ENCODE measurements at regions not wholly inside any gene's neighbourhood (a gene's known extent, or its start where the extent isn't known, plus 50 kb on each side); places are given as distances from the start of the nearest gene placed in this dataset.

DNA sequence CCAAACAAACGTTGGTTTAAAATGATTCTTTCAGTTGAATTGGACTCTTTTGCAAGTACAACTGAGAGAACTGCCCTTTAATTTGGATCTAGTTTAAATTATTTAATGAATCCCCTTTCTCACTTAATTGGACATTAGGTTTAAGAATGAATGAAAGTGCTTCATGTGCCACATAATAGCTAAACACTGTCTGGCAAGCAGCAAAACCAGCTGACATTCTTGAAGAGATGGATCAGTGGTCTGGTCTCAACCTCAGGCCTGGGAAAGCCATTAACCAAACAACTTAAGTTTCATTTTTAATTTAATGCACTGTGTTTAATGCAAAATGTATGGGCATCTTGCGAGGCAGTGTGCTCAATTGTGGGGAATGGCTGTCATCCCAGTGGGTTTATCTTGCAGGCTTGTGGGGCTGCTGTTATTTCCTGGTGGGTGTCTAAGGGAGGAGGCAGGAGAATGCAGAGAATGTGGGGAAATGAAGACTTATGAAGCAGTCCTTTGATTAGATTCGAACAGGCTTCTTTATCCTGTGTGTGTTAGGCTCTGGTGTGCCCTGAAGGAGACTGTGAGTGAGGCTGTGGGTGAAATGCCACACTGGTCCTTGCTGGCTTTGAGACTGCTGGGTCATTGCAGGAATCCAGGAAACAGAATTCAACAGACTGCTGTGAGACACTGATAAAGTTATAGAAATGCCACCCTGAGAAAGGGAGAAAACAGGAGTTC lies 144.1 kb upstream of the PELI2 start:
- no peaks in the 10 kb centered on the region for H3K9me3 ChIP-seq (ENCODE audit: control insufficient read depth in 4 of 4, low read length in 3 of 4)
- WGBS: 77% methylated on average over 3 of the region's 3 CpGs
- H3K4me1 ChIP-seq (ENCODE audit: control insufficient read depth in 4 of 4, insufficient read depth in 4 of 4, low read length in 3 of 4): peaks cover 0 to 4% (median 0%) of the 10 kb centered on the region in 4 donors
- H3K36me3 ChIP-seq (ENCODE audit: control insufficient read depth in 4 of 4, insufficient read depth in 3 of 4, low read depth in 1 of 4, low read length in 3 of 4): no peaks in the 10 kb centered on the region
- TF ChIP-seq HNF4A (conservative IDR thresholded peaks at IDR 0.05): no peak
- no peak for TF ChIP-seq RXRA (IDR thresholded peaks at IDR 0.05)
- TF ChIP-seq RAD21 (IDR thresholded peaks at IDR 0.05): no peak
- TF ChIP-seq FOXA1 (IDR thresholded peaks at IDR 0.05): no peak
- no peak for TF ChIP-seq YY1 (IDR thresholded peaks at IDR 0.05)
- TF ChIP-seq TAF1 (conservative IDR thresholded peaks at IDR 0.05): no peak
- TF ChIP-seq, protein P1, sequence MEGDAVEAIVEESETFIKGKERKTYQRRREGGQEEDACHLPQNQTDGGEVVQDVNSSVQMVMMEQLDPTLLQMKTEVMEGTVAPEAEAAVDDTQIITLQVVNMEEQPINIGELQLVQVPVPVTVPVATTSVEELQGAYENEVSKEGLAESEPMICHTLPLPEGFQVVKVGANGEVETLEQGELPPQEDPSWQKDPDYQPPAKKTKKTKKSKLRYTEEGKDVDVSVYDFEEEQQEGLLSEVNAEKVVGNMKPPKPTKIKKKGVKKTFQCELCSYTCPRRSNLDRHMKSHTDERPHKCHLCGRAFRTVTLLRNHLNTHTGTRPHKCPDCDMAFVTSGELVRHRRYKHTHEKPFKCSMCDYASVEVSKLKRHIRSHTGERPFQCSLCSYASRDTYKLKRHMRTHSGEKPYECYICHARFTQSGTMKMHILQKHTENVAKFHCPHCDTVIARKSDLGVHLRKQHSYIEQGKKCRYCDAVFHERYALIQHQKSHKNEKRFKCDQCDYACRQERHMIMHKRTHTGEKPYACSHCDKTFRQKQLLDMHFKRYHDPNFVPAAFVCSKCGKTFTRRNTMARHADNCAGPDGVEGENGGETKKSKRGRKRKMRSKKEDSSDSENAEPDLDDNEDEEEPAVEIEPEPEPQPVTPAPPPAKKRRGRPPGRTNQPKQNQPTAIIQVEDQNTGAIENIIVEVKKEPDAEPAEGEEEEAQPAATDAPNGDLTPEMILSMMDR (IDR thresholded peaks at IDR 0.05; ENCODE audit: low read depth, low read length, missing input control): no peak
- no peak for TF ChIP-seq SP1 (IDR thresholded peaks at IDR 0.05)
- no peak for TF ChIP-seq JUND (IDR thresholded peaks at IDR 0.05)
- TF ChIP-seq, protein P2, sequence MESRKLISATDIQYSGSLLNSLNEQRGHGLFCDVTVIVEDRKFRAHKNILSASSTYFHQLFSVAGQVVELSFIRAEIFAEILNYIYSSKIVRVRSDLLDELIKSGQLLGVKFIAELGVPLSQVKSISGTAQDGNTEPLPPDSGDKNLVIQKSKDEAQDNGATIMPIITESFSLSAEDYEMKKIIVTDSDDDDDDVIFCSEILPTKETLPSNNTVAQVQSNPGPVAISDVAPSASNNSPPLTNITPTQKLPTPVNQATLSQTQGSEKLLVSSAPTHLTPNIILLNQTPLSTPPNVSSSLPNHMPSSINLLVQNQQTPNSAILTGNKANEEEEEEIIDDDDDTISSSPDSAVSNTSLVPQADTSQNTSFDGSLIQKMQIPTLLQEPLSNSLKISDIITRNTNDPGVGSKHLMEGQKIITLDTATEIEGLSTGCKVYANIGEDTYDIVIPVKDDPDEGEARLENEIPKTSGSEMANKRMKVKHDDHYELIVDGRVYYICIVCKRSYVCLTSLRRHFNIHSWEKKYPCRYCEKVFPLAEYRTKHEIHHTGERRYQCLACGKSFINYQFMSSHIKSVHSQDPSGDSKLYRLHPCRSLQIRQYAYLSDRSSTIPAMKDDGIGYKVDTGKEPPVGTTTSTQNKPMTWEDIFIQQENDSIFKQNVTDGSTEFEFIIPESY (IDR thresholded peaks at IDR 0.05): no peak
- TF ChIP-seq NR2F2 (IDR thresholded peaks at IDR 0.05): no peak
- TF ChIP-seq HNF4G (IDR thresholded peaks at IDR 0.05): no peak
- no peak for TF ChIP-seq FOXA2 (IDR thresholded peaks at IDR 0.05)
- TF ChIP-seq, protein P3, sequence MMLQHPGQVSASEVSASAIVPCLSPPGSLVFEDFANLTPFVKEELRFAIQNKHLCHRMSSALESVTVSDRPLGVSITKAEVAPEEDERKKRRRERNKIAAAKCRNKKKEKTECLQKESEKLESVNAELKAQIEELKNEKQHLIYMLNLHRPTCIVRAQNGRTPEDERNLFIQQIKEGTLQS (IDR thresholded peaks at IDR 0.05): no peak
- no peak for TF ChIP-seq GABPA (IDR thresholded peaks at IDR 0.05 in 1 of 2, conservative IDR thresholded peaks at IDR 0.05 in 1 of 2)
- TF ChIP-seq, protein P4, sequence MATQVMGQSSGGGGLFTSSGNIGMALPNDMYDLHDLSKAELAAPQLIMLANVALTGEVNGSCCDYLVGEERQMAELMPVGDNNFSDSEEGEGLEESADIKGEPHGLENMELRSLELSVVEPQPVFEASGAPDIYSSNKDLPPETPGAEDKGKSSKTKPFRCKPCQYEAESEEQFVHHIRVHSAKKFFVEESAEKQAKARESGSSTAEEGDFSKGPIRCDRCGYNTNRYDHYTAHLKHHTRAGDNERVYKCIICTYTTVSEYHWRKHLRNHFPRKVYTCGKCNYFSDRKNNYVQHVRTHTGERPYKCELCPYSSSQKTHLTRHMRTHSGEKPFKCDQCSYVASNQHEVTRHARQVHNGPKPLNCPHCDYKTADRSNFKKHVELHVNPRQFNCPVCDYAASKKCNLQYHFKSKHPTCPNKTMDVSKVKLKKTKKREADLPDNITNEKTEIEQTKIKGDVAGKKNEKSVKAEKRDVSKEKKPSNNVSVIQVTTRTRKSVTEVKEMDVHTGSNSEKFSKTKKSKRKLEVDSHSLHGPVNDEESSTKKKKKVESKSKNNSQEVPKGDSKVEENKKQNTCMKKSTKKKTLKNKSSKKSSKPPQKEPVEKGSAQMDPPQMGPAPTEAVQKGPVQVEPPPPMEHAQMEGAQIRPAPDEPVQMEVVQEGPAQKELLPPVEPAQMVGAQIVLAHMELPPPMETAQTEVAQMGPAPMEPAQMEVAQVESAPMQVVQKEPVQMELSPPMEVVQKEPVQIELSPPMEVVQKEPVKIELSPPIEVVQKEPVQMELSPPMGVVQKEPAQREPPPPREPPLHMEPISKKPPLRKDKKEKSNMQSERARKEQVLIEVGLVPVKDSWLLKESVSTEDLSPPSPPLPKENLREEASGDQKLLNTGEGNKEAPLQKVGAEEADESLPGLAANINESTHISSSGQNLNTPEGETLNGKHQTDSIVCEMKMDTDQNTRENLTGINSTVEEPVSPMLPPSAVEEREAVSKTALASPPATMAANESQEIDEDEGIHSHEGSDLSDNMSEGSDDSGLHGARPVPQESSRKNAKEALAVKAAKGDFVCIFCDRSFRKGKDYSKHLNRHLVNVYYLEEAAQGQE (IDR thresholded peaks at IDR 0.05): no peak
- H3K27me3 ChIP-seq (ENCODE audit: control insufficient read depth in 4 of 4, insufficient read depth in 4 of 4, low read length in 3 of 4): no peaks in the 10 kb centered on the region
- no peak overlapping the region for H3K4me3 ChIP-seq (ENCODE audit: low read depth in 1 of 3, low read length in 3 of 3)
- H3K9ac ChIP-seq (ENCODE audit: low read depth in 1 of 2, low read length in 2 of 2): no peak overlapping the region
- H3K27ac ChIP-seq (ENCODE audit: low read depth in 1 of 2, low read length in 2 of 2): no peak overlapping the region
- DNase-seq (ENCODE audit: low spot score): no peak

All from liver (tissue), 8 donors.